SU-DHL-6 (cell line): ENCODE measurements at regions not wholly inside any gene's neighbourhood (a gene's known extent, or its start where the extent isn't known, plus 50 kb on each side); places are given as distances from the start of the nearest gene placed in this dataset.

Source experiments
- CTCF ChIP-seq: fragments of 200-600 bp; sonication (generic); IDR thresholded peaks from one replicate; pipeline ENCODE4 v1.5.1; 2017; ENCODE audit warnings: antibody characterized with exemption, mild to moderate bottlenecking, low read length, moderate library complexity; ENCODE audit not compliant: insufficient read depth, poor library complexity, severe bottlenecking
- EZH2phosphoT487 ChIP-seq: fragments of 200-600 bp; sonication (generic), shearing (Covaris generic); conservative IDR thresholded peaks from 2 replicates; pipeline ENCODE4 v1.6.1; 2018; ENCODE audit warnings: mild to moderate bottlenecking, antibody characterized with exemption, low read length, moderate library complexity, mixed read lengths

- TF ChIP-seq CTCF (no peak), EZH2phosphoT487 (no peak)
These were observed 1100.4 kb upstream of the COX7C start for GRCh38 chr5:85517386-85517785.
